ENCODE measurements at regions not wholly inside any gene's neighbourhood (a gene's known extent, or its start where the extent isn't known, plus 50 kb on each side); places are given as distances from the start of the nearest gene placed in this dataset.
"Not testable (repeated sequence)": the region's sequence is repeated elsewhere in the genome, so short reads cannot be mapped to it uniquely, and the experiment has no call there.

GRCh38 chr7:73203312-73203711 lies 105.3 kb downstream of the NSUN5 start:
- H3K27me3 ChIP-seq; ATAC-seq; H3K27ac ChIP-seq; H3K9me3 ChIP-seq; H3K4me1 ChIP-seq; intact Hi-C loops (cut with DNase I); H3K36me3 ChIP-seq; H3K4me3 ChIP-seq: not testable (repeated sequence)
- peak in 1 of 4 donors; percentile 50 for DNase-seq

GRCh38 chr7:73201264-73201663 lies 107.4 kb downstream of the NSUN5 start:
- ATAC-seq; H3K4me1 ChIP-seq; H3K27ac ChIP-seq; intact Hi-C loops (cut with DNase I); H3K36me3 ChIP-seq; DNase-seq; H3K27me3 ChIP-seq; H3K9me3 ChIP-seq; H3K4me3 ChIP-seq: not testable (repeated sequence)

GRCh38 chr7:73200518-73201099 lies 108.0 kb downstream of the NSUN5 start:
- H3K4me1 ChIP-seq; H3K9me3 ChIP-seq; H3K27ac ChIP-seq; DNase-seq; intact Hi-C loops (cut with DNase I); H3K36me3 ChIP-seq; H3K27me3 ChIP-seq; H3K4me3 ChIP-seq: not testable (repeated sequence)
- ATAC-seq: peak; percentile 6

- H3K4me1 ChIP-seq; H3K27me3 ChIP-seq; ATAC-seq; H3K36me3 ChIP-seq; DNase-seq; H3K9me3 ChIP-seq; H3K27ac ChIP-seq; H3K4me3 ChIP-seq; intact Hi-C loops (cut with DNase I): not testable (repeated sequence)
Observed at GRCh38 chr7:73193991-73194390, 108.2 kb upstream of the SPDYE9 start.

GRCh38 chr7:73190483-73191155 lies 104.8 kb upstream of the SPDYE9 start:
- H3K27me3 ChIP-seq; H3K4me3 ChIP-seq; H3K9me3 ChIP-seq; H3K4me1 ChIP-seq; H3K36me3 ChIP-seq; intact Hi-C loops (cut with DNase I); H3K27ac ChIP-seq: not testable (repeated sequence)
- peak in 1 of 4 donors; percentile 8 for DNase-seq
- peak; percentile 92 for ATAC-seq

GRCh38 chr7:73188287-73188686 lies 102.4 kb upstream of the SPDYE9 start:
- H3K27ac ChIP-seq; H3K36me3 ChIP-seq; H3K4me1 ChIP-seq; H3K27me3 ChIP-seq; ATAC-seq; intact Hi-C loops (cut with DNase I); H3K9me3 ChIP-seq; H3K4me3 ChIP-seq: not testable (repeated sequence)
- DNase-seq: peak in 1 of 4 donors; percentile 3

- DNase-seq; H3K27me3 ChIP-seq; H3K9me3 ChIP-seq; ATAC-seq; H3K4me3 ChIP-seq; H3K4me1 ChIP-seq; intact Hi-C loops (cut with DNase I); H3K27ac ChIP-seq; H3K36me3 ChIP-seq: not testable (repeated sequence)
Observed at GRCh38 chr7:73186589-73187309, 100.9 kb upstream of the SPDYE9 start.

- H3K27ac ChIP-seq; H3K27me3 ChIP-seq; ATAC-seq; H3K4me1 ChIP-seq; H3K36me3 ChIP-seq; H3K4me3 ChIP-seq; DNase-seq; intact Hi-C loops (cut with DNase I); H3K9me3 ChIP-seq: not testable (repeated sequence)
Observed at GRCh38 chr7:73176813-73177212, 91.0 kb upstream of the SPDYE9 start.

- H3K36me3 ChIP-seq; DNase-seq; H3K4me3 ChIP-seq; H3K27me3 ChIP-seq; H3K9me3 ChIP-seq; intact Hi-C loops (cut with DNase I); H3K4me1 ChIP-seq; H3K27ac ChIP-seq: not testable (repeated sequence)
- ATAC-seq: peak; percentile 24
Observed at GRCh38 chr7:73175322-73175721, 89.5 kb upstream of the SPDYE9 start.

- ATAC-seq; H3K27ac ChIP-seq; intact Hi-C loops (cut with DNase I); H3K4me3 ChIP-seq; H3K4me1 ChIP-seq; H3K27me3 ChIP-seq; H3K36me3 ChIP-seq; H3K9me3 ChIP-seq: not testable (repeated sequence)
- DNase-seq: peak in 1 of 4 donors; percentile 34
Observed at GRCh38 chr7:73170902-73171301, 85.1 kb upstream of the SPDYE9 start.

- intact Hi-C loops (cut with DNase I); H3K36me3 ChIP-seq; H3K9me3 ChIP-seq; H3K4me3 ChIP-seq; H3K27ac ChIP-seq; ATAC-seq; H3K27me3 ChIP-seq; DNase-seq; H3K4me1 ChIP-seq: not testable (repeated sequence)
Observed at GRCh38 chr7:73170415-73170814, 84.6 kb upstream of the SPDYE9 start.

- H3K9me3 ChIP-seq; intact Hi-C loops (cut with DNase I); H3K27ac ChIP-seq; H3K27me3 ChIP-seq; ATAC-seq; H3K4me3 ChIP-seq; H3K4me1 ChIP-seq; H3K36me3 ChIP-seq; DNase-seq: not testable (repeated sequence)
Observed at GRCh38 chr7:73166152-73166551, 80.3 kb upstream of the SPDYE9 start.

- H3K4me3 ChIP-seq; DNase-seq; H3K27me3 ChIP-seq; intact Hi-C loops (cut with DNase I); H3K27ac ChIP-seq; H3K4me1 ChIP-seq; H3K36me3 ChIP-seq; H3K9me3 ChIP-seq; ATAC-seq: not testable (repeated sequence)
Observed at GRCh38 chr7:73162680-73163079, 76.8 kb upstream of the SPDYE9 start.

Measured in left lung (tissue), 4 donors.